Right renal cortex interstitium (tissue), 3 donors: ENCODE measurements at regions not wholly inside any gene's neighbourhood (a gene's known extent, or its start where the extent isn't known, plus 50 kb on each side); places are given as distances from the start of the nearest gene placed in this dataset.
"Not testable (repeated sequence)": the region's sequence is repeated elsewhere in the genome, so short reads cannot be mapped to it uniquely, and the experiment has no call there.

ENCODE experiments used
- DNase-seq, 3 donors: peaks; one replicate each; pipeline ENCODE4 v3.0.0-alpha.2; 2013; ENCODE audit warnings: low read depth in 3 of 3, low spot score in 2 of 3

DNA sequence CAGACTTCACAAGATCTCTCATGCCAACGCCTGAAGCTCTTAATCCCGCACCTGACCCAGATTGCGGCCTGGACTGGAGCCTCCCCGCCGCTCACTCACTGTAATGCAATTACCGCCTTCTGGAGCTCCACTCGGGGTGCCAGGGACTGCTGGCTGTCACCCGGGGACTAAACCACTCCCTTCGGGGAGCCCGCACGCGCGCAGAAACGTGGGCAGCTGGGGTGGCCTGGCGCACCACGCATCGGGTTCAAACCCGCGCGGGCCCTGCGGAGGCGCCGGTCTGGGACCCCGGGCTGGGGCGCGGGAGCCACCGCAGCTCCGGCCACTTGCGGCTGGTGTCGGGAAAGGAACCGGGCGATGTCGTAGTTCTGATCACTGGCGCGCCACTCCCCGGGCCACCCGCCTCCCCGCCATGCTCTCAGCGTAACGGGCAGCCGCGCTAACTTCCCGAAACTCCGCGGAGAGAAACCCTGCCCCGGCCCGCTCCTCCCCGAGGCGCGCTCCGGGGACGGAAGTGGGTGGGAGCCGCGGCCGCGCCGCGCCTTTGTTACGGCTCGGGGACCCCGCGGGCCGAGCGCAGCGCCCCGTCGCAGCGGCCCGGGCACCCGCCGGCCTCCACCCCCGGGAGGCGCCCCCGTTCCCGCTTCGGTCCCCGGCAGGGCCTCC lies 100.3 kb upstream of the SVIL start:
- peak in 1 of 3 donors; percentile 43 for DNase-seq

DNA sequence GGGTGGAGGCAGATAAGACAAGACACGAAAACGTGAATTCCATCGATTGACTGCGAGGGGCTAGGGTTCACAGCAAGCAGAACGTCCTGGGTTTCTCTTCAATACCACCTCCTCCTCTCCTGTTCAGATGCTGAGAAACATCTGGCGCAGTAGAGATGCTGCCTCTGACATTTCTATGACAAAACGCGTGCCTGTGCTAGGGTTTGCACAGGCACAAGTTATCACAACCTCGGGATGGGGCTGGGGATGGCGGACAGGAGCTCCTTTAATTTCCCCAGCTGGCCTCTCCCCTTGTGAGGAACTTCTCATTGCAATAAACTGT lies 99.8 kb upstream of the SVIL start:
- no peak for DNase-seq

DNA sequence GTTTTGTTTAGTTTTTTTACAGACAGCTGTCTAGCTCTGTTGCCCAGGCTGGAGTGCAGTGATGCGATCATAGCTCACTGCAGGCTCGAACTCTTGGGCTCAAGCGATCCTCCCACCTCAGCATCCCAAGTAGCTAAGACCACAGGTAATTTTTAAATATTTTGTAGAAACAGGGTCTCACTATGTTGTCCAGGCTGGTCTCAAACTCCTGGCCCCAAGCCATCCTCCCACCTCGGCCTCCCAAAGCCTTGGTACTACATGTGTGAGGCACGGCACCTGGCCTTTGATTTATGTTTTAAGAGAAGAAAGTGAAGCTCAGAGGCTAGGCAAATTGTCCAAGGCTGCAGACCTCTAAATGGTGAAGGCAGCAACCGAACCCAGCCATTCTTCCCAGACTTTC lies 98.6 kb upstream of the SVIL start:
- DNase-seq = no peak

DNA sequence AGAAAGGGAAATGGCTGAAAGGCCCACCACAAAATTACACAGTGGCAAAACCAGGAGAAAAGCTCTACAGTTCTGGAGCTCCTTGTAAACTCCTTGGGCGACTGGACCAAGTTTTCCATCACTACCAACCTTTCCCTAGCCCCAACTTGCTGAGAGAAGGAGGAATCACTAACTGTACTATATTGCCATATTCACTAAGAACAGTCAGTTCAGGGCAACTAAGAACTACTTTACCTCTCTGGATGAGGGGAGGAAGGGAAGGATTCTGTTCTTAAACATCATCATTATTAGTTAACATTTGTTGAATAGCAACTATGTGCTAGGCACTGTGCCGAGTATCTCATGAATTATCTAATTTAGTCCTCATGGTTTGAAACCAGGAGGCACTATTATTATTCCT lies 98.1 kb upstream of the SVIL start:
- DNase-seq = no peak

DNA sequence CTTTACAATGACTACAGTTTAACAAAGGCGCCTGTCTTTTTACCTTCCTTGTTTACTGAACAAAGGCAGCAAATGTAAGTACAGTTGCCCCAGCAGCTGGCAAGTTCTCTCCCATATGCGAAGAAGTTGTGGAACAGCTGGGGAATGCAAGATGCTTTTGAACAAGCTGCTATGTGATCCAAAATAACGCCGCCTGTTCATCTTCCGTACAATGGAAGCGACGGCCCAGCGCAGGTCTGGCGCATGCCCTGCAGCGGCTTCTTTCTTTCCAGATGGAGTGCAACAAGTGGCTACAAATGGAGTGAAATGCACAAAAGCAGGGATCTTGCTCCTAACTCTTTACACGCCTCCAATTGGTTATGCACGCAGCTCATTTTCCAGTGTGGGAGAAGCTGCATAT lies 97.0 kb upstream of the SVIL start:
- no peak for DNase-seq

- no peak for DNase-seq
Measured at GRCh38 chr10:29730969-29731368, 96.2 kb upstream of the SVIL start.

GRCh38 chr10:29730458-29730857 lies 95.7 kb upstream of the SVIL start:
- DNase-seq = no peak

GRCh38 chr10:29728541-29729049 lies 93.8 kb upstream of the SVIL start:
- no peak for DNase-seq

- DNase-seq = not testable (repeated sequence)
Measured at GRCh38 chr10:29725927-29726326, 91.2 kb upstream of the SVIL start.

GRCh38 chr10:29725133-29725720 lies 90.5 kb upstream of the SVIL start:
- no peak for DNase-seq

GRCh38 chr10:29723726-29724125 lies 89.0 kb upstream of the SVIL start:
- DNase-seq = no peak

- no peak for DNase-seq
Measured at GRCh38 chr10:29722777-29723176, 88.0 kb upstream of the SVIL start.

GRCh38 chr10:29720149-29720548 lies 85.4 kb upstream of the SVIL start:
- no peak for DNase-seq

GRCh38 chr10:29719281-29719675 lies 84.5 kb upstream of the SVIL start:
- no peak for DNase-seq

DNA sequence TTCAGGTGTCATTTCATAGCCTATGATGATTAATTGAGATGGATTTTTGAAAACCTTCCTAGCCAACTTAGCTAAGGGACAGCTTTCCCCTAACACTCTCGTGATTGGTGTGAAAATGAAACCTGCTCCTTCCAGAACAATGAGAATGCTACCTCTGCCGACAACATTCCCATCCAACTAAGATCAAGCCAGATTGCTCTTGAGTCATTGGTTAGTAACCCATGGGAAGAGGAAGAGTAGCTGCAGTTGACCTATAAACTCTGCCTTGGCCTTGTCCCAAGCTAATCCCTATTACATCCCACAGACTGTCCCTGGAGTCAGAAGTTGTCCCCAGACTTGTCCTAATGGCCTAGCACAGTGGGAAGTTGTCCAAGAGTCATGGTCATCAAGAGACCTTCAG lies 80.5 kb upstream of the SVIL start:
- DNase-seq = no peak

GRCh38 chr10:29714096-29714874 lies 79.5 kb upstream of the SVIL start:
- DNase-seq = no peak

DNA sequence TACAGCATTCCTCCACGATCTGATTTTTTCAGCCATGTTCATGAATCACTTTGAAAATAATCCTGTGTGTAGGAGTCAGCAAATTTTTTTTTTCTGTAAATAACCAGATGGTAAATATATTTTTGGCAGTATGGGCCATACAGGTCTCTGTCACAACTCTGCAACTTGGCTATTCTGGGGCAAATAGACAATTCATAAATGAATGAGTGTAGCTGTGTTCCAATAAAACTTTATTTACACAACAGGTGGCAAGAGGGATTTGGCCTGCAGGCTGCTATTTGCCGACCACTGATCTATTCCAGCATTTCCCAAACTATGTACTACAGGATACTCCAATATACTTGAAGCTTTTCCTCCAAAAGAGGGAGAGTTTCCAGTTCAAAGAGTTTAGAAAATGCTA lies 78.7 kb upstream of the SVIL start:
- DNase-seq = no peak

- no peak for DNase-seq
Measured at GRCh38 chr10:29712108-29712507, 77.3 kb upstream of the SVIL start.

DNA sequence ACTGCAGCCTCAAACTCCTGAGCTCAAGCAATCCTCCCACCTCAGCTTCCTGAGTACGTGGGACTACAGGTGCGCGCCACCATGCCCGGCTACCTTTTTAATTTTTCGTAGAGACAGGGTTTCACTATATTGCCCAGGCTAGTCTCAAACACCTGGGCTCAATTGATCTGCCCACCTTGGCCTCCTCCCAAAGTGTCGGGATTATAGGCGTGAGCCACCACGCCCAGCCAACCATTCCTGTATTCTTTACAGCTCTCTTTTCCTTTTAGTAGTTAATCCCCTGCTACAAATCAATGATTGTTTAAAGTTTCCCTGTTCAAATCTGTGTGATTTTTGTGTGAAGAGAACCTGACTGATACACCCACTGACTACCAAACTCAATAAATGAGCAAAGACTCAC lies 75.4 kb upstream of the SVIL start:
- no peak for DNase-seq

DNA sequence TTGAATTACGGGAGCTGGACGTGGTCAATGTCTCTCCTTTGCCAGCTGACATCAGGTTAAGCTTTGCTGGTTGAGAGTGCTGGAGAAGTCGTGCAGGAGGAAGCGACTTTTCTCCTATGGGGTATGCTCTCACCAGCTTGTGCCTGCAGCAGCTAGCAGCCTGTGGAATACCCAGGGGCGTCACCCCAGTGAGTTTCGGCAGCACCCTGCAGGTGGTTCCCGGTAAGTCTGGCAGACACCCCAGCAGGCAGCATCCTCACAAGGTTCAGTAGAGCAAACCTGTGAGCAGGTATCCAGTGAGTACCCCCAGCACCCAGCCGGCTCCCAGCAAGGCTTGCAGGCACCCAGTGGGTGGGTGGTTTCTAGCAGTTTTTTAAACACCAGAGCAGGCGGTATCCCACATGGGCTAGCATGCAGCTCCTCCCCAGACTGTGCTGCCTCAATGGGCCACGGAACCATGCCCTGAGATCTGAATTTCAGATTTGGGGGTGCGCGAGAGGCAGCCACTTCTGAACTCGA lies 74.8 kb upstream of the SVIL start:
- no peak for DNase-seq

- no peak for DNase-seq
Measured at GRCh38 chr10:29703271-29703670, 68.5 kb upstream of the SVIL start.
